Neural cell (in vitro differentiated cells): ENCODE measurements at regions not wholly inside any gene's neighbourhood (a gene's known extent, or its start where the extent isn't known, plus 50 kb on each side); places are given as distances from the start of the nearest gene placed in this dataset.

Source experiments
- H2AFZ ChIP-seq: fragments of 200-600, 300-800 bp; sonication (generic), shearing (Covaris generic); 2 replicates; pipeline ENCODE4 v1.6.0; 2014; ENCODE audit warnings: low read depth, mild to moderate bottlenecking, antibody characterized with exemption, low read length, moderate library complexity
- H3F3A ChIP-seq: fragments of 200-600 bp; shearing (Covaris generic); 2 replicates; pipeline ENCODE4 v1.6.1; 2016; ENCODE audit warnings: mild to moderate bottlenecking, moderate library complexity, mixed read lengths, antibody characterized with exemption, low read length; ENCODE audit not compliant: insufficient read depth, poor library complexity, severe bottlenecking
- H3K27ac ChIP-seq: fragments of 200-600, 300-800 bp; sonication (generic), shearing (Covaris generic); 2 replicates; pipeline ENCODE4 v1.5.1; 2014; ENCODE audit warnings: mild to moderate bottlenecking, low read length, moderate library complexity
- H3K27me3 ChIP-seq: fragments of 300-800, 200-600 bp; sonication (generic), shearing (Covaris generic); 2 replicates; pipeline ENCODE4 v1.6.0; 2014; ENCODE audit warnings: mild to moderate bottlenecking, low read depth, low read length, moderate library complexity; ENCODE audit not compliant: insufficient read depth
- H3K36me3 ChIP-seq: fragments of 300-800, 200-600 bp; sonication (generic), shearing (Covaris generic); 2 replicates; pipeline ENCODE4 v1.5.1; 2014; ENCODE audit warnings: mild to moderate bottlenecking, antibody characterized with exemption, low read length, moderate library complexity; ENCODE audit not compliant: insufficient read depth
- H3K4me2 ChIP-seq: fragments of 300-800, 200-600 bp; sonication (generic), shearing (Covaris generic); 2 replicates; pipeline ENCODE4 v1.6.0; 2014; ENCODE audit warnings: mild to moderate bottlenecking, low read length
- H3K4me3 ChIP-seq: fragments of 300-800, 200-600 bp; sonication (generic), shearing (Covaris generic); 2 replicates; pipeline ENCODE4 v1.5.1; 2014; ENCODE audit warnings: mild to moderate bottlenecking, low read length, moderate library complexity
- H3K79me2 ChIP-seq: fragments of 200-600 bp; shearing (Covaris generic); replicated peaks from 2 replicates; pipeline ENCODE4 v1.6.0; 2014; ENCODE audit warnings: mild to moderate bottlenecking, low read length, moderate library complexity; ENCODE audit not compliant: insufficient read depth
- H3K9ac ChIP-seq: fragments of 300-800, 200-600 bp; sonication (generic), shearing (Covaris generic); 2 replicates; pipeline ENCODE4 v1.6.1; 2016; ENCODE audit warnings: mild to moderate bottlenecking, low read length, mixed read lengths
- H3K9me2 ChIP-seq: fragments of 200-600 bp; shearing (Covaris generic); 2 replicates; pipeline ENCODE4 v1.6.1; 2016; ENCODE audit warnings: mild to moderate bottlenecking, low read length, mixed read lengths; ENCODE audit not compliant: insufficient read depth
- H3K9me3 ChIP-seq: fragments of 200-600, 300-800 bp; sonication (generic), shearing (Covaris generic); 2 replicates; pipeline ENCODE4 v1.6.1; 2016; ENCODE audit warnings: mild to moderate bottlenecking, mixed run types, low read length, moderate library complexity, mixed read lengths
- H4K20me1 ChIP-seq: fragments of 200-600 bp; shearing (Covaris generic); 2 replicates; pipeline ENCODE4 v1.6.1; 2016; ENCODE audit warnings: mild to moderate bottlenecking, mixed run types; ENCODE audit not compliant: insufficient read depth
- CTCF ChIP-seq: fragments of 450-650 bp; IDR thresholded peaks from 2 replicates; pipeline ENCODE4 v1.5.1; 2014; ENCODE audit warnings: antibody characterized with exemption, mild to moderate bottlenecking, moderate library complexity; ENCODE audit not compliant: poor library complexity, severe bottlenecking
- EP300 ChIP-seq: fragments of 450-650 bp; conservative IDR thresholded peaks from 2 replicates; pipeline ENCODE4 v1.6.1; 2014; ENCODE audit warnings: antibody characterized with exemption, mild to moderate bottlenecking, moderate library complexity; ENCODE audit not compliant: poor library complexity, severe bottlenecking
- EZH2 ChIP-seq: fragments of 200-600, 300-800 bp; shearing (Covaris generic), sonication (generic); IDR thresholded peaks from 2 replicates; pipeline ENCODE4 v1.6.1; 2014; ENCODE audit warnings: antibody characterized with exemption, low read length, borderline replicate concordance, mild to moderate bottlenecking; ENCODE audit not compliant: insufficient read depth, poor library complexity, severe bottlenecking
- MXI1 ChIP-seq: fragments of 450-650 bp; conservative IDR thresholded peaks from 2 replicates; pipeline ENCODE4 v1.6.1; 2014; ENCODE audit warnings: antibody characterized with exemption, mild to moderate bottlenecking; ENCODE audit not compliant: poor library complexity, severe bottlenecking
- POLR2AphosphoS5 ChIP-seq: IDR thresholded peaks from 2 replicates; pipeline ENCODE4 v1.6.1; 2012
- RAD21 ChIP-seq: fragments of 450-650 bp; conservative IDR thresholded peaks from 2 replicates; pipeline ENCODE4 v1.6.1; 2014; ENCODE audit warnings: antibody characterized with exemption, mild to moderate bottlenecking, moderate library complexity
- REST ChIP-seq: IDR thresholded peaks from 2 replicates; pipeline ENCODE4 v1.6.1; 2012; ENCODE audit warnings: borderline replicate concordance
- SMC3 ChIP-seq: fragments of 450-650 bp; conservative IDR thresholded peaks from 2 replicates; pipeline ENCODE4 v1.6.1; 2014; ENCODE audit warnings: antibody characterized with exemption, mild to moderate bottlenecking, moderate library complexity; ENCODE audit not compliant: poor library complexity
- TAF1 ChIP-seq: IDR thresholded peaks from 2 replicates; pipeline ENCODE4 v1.6.1; 2012; ENCODE audit warnings: low read depth

- Histone ChIP-seq H3K9ac (no peak overlapping the region), H3K9me3 (no peaks in the 10 kb centered on the region), H3K4me2 (no peak overlapping the region), H3K27ac (no peak overlapping the region), H3K4me3 (no peak overlapping the region), H3K79me2 (no peaks in the 10 kb centered on the region), H3K27me3 (no peaks in the 10 kb centered on the region), H4K20me1 (no peaks in the 10 kb centered on the region), H3K36me3 (no peaks in the 10 kb centered on the region), H3F3A (no peaks in the 10 kb centered on the region), H3K9me2 (no peaks in the 10 kb centered on the region), H2AFZ (no peak overlapping the region)
- TF ChIP-seq RAD21 (no peak), SMC3 (no peak), EZH2 (no peak), EP300 (no peak), TAF1 (no peak), CTCF (no peak), MXI1 (no peak), POLR2AphosphoS5 (no peak)
Measured at GRCh38 chr2:147013696-147014392, 831.0 kb upstream of the ACVR2A start.

GRCh38 chr2:147008481-147008880 lies 836.3 kb upstream of the ACVR2A start:
- H3K79me2 ChIP-seq: no peaks in the 10 kb centered on the region
- H3K27ac ChIP-seq: no peak overlapping the region
- TF ChIP-seq REST (no peak), EP300 (no peak), SMC3 (no peak)
- no peak overlapping the region for H3K4me2 ChIP-seq
- H3F3A ChIP-seq: no peaks in the 10 kb centered on the region
- H3K9me2 ChIP-seq: no peaks in the 10 kb centered on the region
- H2AFZ ChIP-seq: no peak overlapping the region
- H3K4me3 ChIP-seq: no peak overlapping the region
- H4K20me1 ChIP-seq: no peaks in the 10 kb centered on the region
- no peaks in the 10 kb centered on the region for H3K36me3 ChIP-seq
- H3K27me3 ChIP-seq: no peaks in the 10 kb centered on the region
- H3K9me3 ChIP-seq: no peaks in the 10 kb centered on the region
- no peak overlapping the region for H3K9ac ChIP-seq
